ENCODE measurements at regions not wholly inside any gene's neighbourhood (a gene's known extent, or its start where the extent isn't known, plus 50 kb on each side); places are given as distances from the start of the nearest gene placed in this dataset.

GRCh38 chr7:17486835-17487234 is 188.4 kb downstream of the AHR start:
- Histone ChIP-seq H3K27me3 (replicated peaks) (no peaks in the 10 kb centered on the region), H3K27ac (no peak overlapping the region), H3K36me3 (replicated peaks) (no peaks in the 10 kb centered on the region), H3K4me3 (ENCODE audit: low read depth, low read length) (no peak overlapping the region)
- DNase-seq = no peak
- in situ Hi-C loops (cut with HindIII; ENCODE audit: low pct_ligation_motif_present, low sequenced_read_pairs) = no loop called here
- no peak for TF ChIP-seq CTCF (IDR thresholded peaks at IDR 0.05; ENCODE audit: low read depth, low read length, missing control alignments)

- Histone ChIP-seq H3K27ac (no peak overlapping the region), H3K4me3 (ENCODE audit: low read depth, low read length) (no peak overlapping the region), H3K27me3 (replicated peaks) (no peaks in the 10 kb centered on the region), H3K36me3 (replicated peaks) (no peaks in the 10 kb centered on the region)
- TF ChIP-seq CTCF (IDR thresholded peaks at IDR 0.05; ENCODE audit: low read depth, low read length, missing control alignments) = no peak
- DNase-seq = no peak
- in situ Hi-C loops (cut with HindIII; ENCODE audit: low pct_ligation_motif_present, low sequenced_read_pairs) = no loop called here
These were observed 188.9 kb downstream of the AHR start for GRCh38 chr7:17487343-17487742.

GRCh38 chr7:17488829-17489228 is 190.4 kb downstream of the AHR start:
- in situ Hi-C loops (cut with HindIII; ENCODE audit: low pct_ligation_motif_present, low sequenced_read_pairs) = no loop called here
- H3K27ac ChIP-seq = no peak overlapping the region
- H3K36me3 ChIP-seq (replicated peaks) = no peaks in the 10 kb centered on the region
- TF ChIP-seq CTCF (IDR thresholded peaks at IDR 0.05; ENCODE audit: low read depth, low read length, missing control alignments) = no peak
- H3K27me3 ChIP-seq (replicated peaks) = no peaks in the 10 kb centered on the region
- no peak overlapping the region for H3K4me3 ChIP-seq (ENCODE audit: low read depth, low read length)
- DNase-seq = no peak

- Histone ChIP-seq H3K27me3 (replicated peaks) (no peaks in the 10 kb centered on the region), H3K36me3 (replicated peaks) (no peaks in the 10 kb centered on the region), H3K4me3 (ENCODE audit: low read depth, low read length) (no peak overlapping the region), H3K27ac (no peak overlapping the region)
- no peak for DNase-seq
- in situ Hi-C loops (cut with HindIII; ENCODE audit: low pct_ligation_motif_present, low sequenced_read_pairs) = no loop called here
- TF ChIP-seq CTCF (IDR thresholded peaks at IDR 0.05; ENCODE audit: low read depth, low read length, missing control alignments) = no peak
These were observed 191.5 kb downstream of the AHR start for GRCh38 chr7:17489961-17490360.

- Histone ChIP-seq H3K27ac (no peak overlapping the region), H3K4me3 (ENCODE audit: low read depth, low read length) (no peak overlapping the region), H3K27me3 (replicated peaks) (no peaks in the 10 kb centered on the region), H3K36me3 (replicated peaks) (no peaks in the 10 kb centered on the region)
- no peak for TF ChIP-seq CTCF (IDR thresholded peaks at IDR 0.05; ENCODE audit: low read depth, low read length, missing control alignments)
- in situ Hi-C loops (cut with HindIII; ENCODE audit: low pct_ligation_motif_present, low sequenced_read_pairs) = no loop called here
- DNase-seq = no peak
These were observed 192.4 kb downstream of the AHR start for GRCh38 chr7:17490825-17491224.

GRCh38 chr7:17492437-17492836 is 194.0 kb downstream of the AHR start:
- no peak for DNase-seq
- TF ChIP-seq CTCF (IDR thresholded peaks at IDR 0.05; ENCODE audit: low read depth, low read length, missing control alignments) = no peak
- no peaks in the 10 kb centered on the region for H3K36me3 ChIP-seq (replicated peaks)
- no peak overlapping the region for H3K27ac ChIP-seq
- no peak overlapping the region for H3K4me3 ChIP-seq (ENCODE audit: low read depth, low read length)
- in situ Hi-C loops (cut with HindIII; ENCODE audit: low pct_ligation_motif_present, low sequenced_read_pairs) = no loop called here
- H3K27me3 ChIP-seq (replicated peaks) = no peaks in the 10 kb centered on the region

Data from brain microvascular endothelial cell (primary cell).